HG03439 (cell line): ENCODE measurements at regions not wholly inside any gene's neighbourhood (a gene's known extent, or its start where the extent isn't known, plus 50 kb on each side); places are given as distances from the start of the nearest gene placed in this dataset.

Experiments
- ATAC-seq: cut with Tn5 transposase; IDR thresholded peaks from one replicate; pipeline ENCODE4 v1.9.1; 2021; ENCODE audit warnings: mild to moderate bottlenecking, moderate library complexity; ENCODE audit not compliant: unreplicated experiment

DNA sequence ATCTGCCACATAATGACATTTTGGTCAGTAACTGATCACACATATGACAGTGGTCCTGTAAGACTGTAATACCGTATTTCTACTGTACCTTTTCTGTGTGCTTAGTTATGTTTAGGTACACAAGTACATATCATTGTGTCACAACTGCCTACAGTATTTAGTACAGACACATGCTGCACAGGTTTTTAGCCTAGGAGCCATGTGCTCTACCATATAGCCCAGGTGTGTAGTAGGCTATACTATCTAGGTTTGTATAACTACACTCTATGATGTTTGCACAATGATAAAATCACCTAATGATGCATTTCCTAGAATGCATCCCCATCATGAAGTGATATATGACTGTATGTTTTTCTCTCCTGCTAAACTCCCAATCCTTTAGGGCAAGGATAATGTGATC is 61.2 kb upstream of the MIR17HG start:
- no peak for ATAC-seq

DNA sequence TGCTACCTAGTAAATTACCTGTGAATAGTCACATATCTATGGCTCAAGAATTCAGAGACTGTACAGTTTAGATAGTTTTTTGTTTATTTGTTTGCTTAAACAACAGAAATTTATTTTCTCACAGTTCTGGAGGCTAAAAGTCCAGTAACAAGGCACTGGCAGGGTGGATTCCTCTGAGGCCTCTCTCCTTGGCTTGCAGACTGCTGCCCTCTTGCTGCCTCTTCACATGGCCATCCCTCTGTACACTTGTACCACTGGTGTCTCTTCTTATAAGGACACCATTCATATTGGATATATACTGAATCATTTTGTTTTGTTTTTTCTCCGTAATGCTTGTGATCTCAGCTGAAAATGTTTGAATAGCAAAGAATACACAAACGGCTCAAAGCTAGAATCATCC is 56.4 kb upstream of the MIR17HG start:
- ATAC-seq, result no peak

GRCh38 chr13:91292630-91293221 is 54.8 kb upstream of the MIR17HG start:
- no peak for ATAC-seq

GRCh38 chr13:91295712-91296410 is 51.6 kb upstream of the MIR17HG start:
- no peak for ATAC-seq

GRCh38 chr13:91297503-91297902 is 50.0 kb upstream of the MIR17HG start:
- ATAC-seq, result no peak
